H9 (cell line): ENCODE measurements at regions not wholly inside any gene's neighbourhood (a gene's known extent, or its start where the extent isn't known, plus 50 kb on each side); places are given as distances from the start of the nearest gene placed in this dataset.

Experiments
- DNase-seq: peaks from one replicate; pipeline ENCODE4 v3.0.0-alpha.2; 2017
- H2AFZ ChIP-seq: one replicate; pipeline ENCODE4 v1.6.1; 2013; ENCODE audit warnings: mild to moderate bottlenecking, low read length, control low read depth, moderate library complexity
- H2AK5ac ChIP-seq: 2 replicates; pipeline ENCODE4 v1.6.1; 2013; ENCODE audit warnings: low read length, control low read depth, mixed read lengths; ENCODE audit not compliant: insufficient read length
- H2BK120ac ChIP-seq: one replicate; pipeline ENCODE4 v1.6.1; 2013; ENCODE audit warnings: low read depth, mild to moderate bottlenecking, low read length, control low read depth, inconsistent platforms; ENCODE audit not compliant: poor library complexity, severe bottlenecking
- H2BK12ac ChIP-seq: 2 replicates; pipeline ENCODE4 v1.6.1; 2013; ENCODE audit warnings: low read length, control low read depth, mixed read lengths, low read depth; ENCODE audit not compliant: insufficient read length
- H2BK15ac ChIP-seq: 2 replicates; pipeline ENCODE4 v1.6.1; 2013; ENCODE audit warnings: low read depth, low read length, control low read depth
- H2BK20ac ChIP-seq: one replicate; pipeline ENCODE4 v1.6.1; 2013; ENCODE audit warnings: low read depth, mild to moderate bottlenecking, low read length, control low read depth, inconsistent platforms; ENCODE audit not compliant: poor library complexity, severe bottlenecking
- H2BK5ac ChIP-seq: 2 replicates; pipeline ENCODE4 v1.6.1; 2013; ENCODE audit warnings: low read length, control low read depth, mixed read lengths; ENCODE audit not compliant: insufficient read length
- H3K14ac ChIP-seq: 2 replicates; pipeline ENCODE4 v1.6.1; 2013; ENCODE audit warnings: low read length, control low read depth; ENCODE audit not compliant: insufficient read depth
- H3K18ac ChIP-seq: 2 replicates; pipeline ENCODE4 v1.6.1; 2013; ENCODE audit warnings: low read depth, mild to moderate bottlenecking, mixed read lengths, low read length, control low read depth; ENCODE audit not compliant: insufficient read length
- H3K23ac ChIP-seq: 2 replicates; pipeline ENCODE4 v1.6.1; 2013; ENCODE audit warnings: low read length, control low read depth, mixed read lengths, low read depth; ENCODE audit not compliant: insufficient read length
- H3K23me2 ChIP-seq: 2 replicates; pipeline ENCODE4 v1.6.1; 2013; ENCODE audit warnings: low read depth, mild to moderate bottlenecking, mixed read lengths, low read length, control low read depth; ENCODE audit not compliant: insufficient read length, poor library complexity, severe bottlenecking
- H3K27ac ChIP-seq: 2 replicates; pipeline ENCODE4 v1.5.1; 2013; ENCODE audit warnings: low read length, control low read depth, mixed read lengths, low read depth; ENCODE audit not compliant: insufficient read length
- H3K27me3 ChIP-seq: 2 replicates; pipeline ENCODE4 v1.6.1; 2013; ENCODE audit warnings: low read length, control low read depth, inconsistent platforms; ENCODE audit not compliant: insufficient read depth
- H3K4ac ChIP-seq: 2 replicates; pipeline ENCODE4 v1.6.1; 2013; ENCODE audit warnings: low read depth, mild to moderate bottlenecking, control low read depth, inconsistent platforms, low read length, moderate library complexity
- H3K4me1 ChIP-seq: 2 replicates; pipeline ENCODE4 v1.6.1; 2013; ENCODE audit warnings: low read length, control low read depth, inconsistent platforms; ENCODE audit not compliant: insufficient read depth
- H3K4me2 ChIP-seq: 2 replicates; pipeline ENCODE4 v1.6.1; 2013; ENCODE audit warnings: low read length, control low read depth, mixed read lengths; ENCODE audit not compliant: insufficient read length, insufficient read depth
- H3K56ac ChIP-seq: 2 replicates; pipeline ENCODE4 v1.6.1; 2013; ENCODE audit warnings: low read depth, mild to moderate bottlenecking, mixed read lengths, low read length, control low read depth; ENCODE audit not compliant: insufficient read length
- H3K79me1 ChIP-seq: 2 replicates; pipeline ENCODE4 v1.6.1; 2013; ENCODE audit warnings: low read depth, mild to moderate bottlenecking, moderate library complexity, low read length, control low read depth, inconsistent platforms; ENCODE audit not compliant: insufficient read depth, poor library complexity, severe bottlenecking
- H3K79me2 ChIP-seq: 2 replicates; pipeline ENCODE4 v1.6.1; 2013; ENCODE audit warnings: low read length, control low read depth, inconsistent platforms; ENCODE audit not compliant: insufficient read depth
- H3K9ac ChIP-seq: 2 replicates; pipeline ENCODE4 v1.6.1; 2013; ENCODE audit warnings: low read length, control low read depth, mixed read lengths; ENCODE audit not compliant: insufficient read length; ENCODE audit errors: extremely low read depth
- H3K9me3 ChIP-seq: one replicate; pipeline ENCODE4 v1.6.1; 2013; ENCODE audit warnings: low read depth, low read length, inconsistent platforms; ENCODE audit not compliant: control insufficient read depth
- H3T11ph ChIP-seq: one replicate; pipeline ENCODE4 v1.6.1; 2013; ENCODE audit warnings: mild to moderate bottlenecking, low read length, control low read depth, inconsistent platforms
- H4K20me1 ChIP-seq: one replicate; pipeline ENCODE4 v1.6.1; 2013; ENCODE audit not compliant: control insufficient read depth, insufficient read length, insufficient read depth
- H4K5ac ChIP-seq: 2 replicates; pipeline ENCODE4 v1.6.1; 2013; ENCODE audit warnings: low read depth, mild to moderate bottlenecking, mixed read lengths, low read length, control low read depth; ENCODE audit not compliant: insufficient read length
- H4K8ac ChIP-seq: replicated peaks from 2 replicates; pipeline ENCODE4 v1.6.1; 2013; ENCODE audit warnings: low read length, control low read depth, mixed read lengths, low read depth; ENCODE audit not compliant: insufficient read length
- H4K91ac ChIP-seq: 2 replicates; pipeline ENCODE4 v1.6.1; 2013; ENCODE audit warnings: low read depth, mild to moderate bottlenecking, moderate library complexity, mixed read lengths, low read length, control low read depth; ENCODE audit not compliant: insufficient read length
- H3K27ac Mint-ChIP-seq, 3 experiments: 2 replicates in 2 of 3; 3 replicates in 1 of 3; pipeline ENCODE4 v1.8.0; 2020 to 2021; ENCODE audit warnings: mixed read lengths in 3 of 3, mild to moderate bottlenecking in 1 of 3, moderate library complexity in 1 of 3
- H3K27me3 Mint-ChIP-seq: 2 replicates; pipeline ENCODE4 v1.8.0; 2021; ENCODE audit warnings: low read depth, mild to moderate bottlenecking, moderate library complexity, mixed read lengths
- H3K36me3 Mint-ChIP-seq, 3 experiments: 2 replicates in 2 of 3; 3 replicates in 1 of 3; pipeline ENCODE4 v1.8.0; 2020 to 2021; ENCODE audit warnings: low read depth in 3 of 3, mixed read lengths in 3 of 3; ENCODE audit not compliant: insufficient read depth in 1 of 3
- H3K4me1 Mint-ChIP-seq, 2 experiments: 2 replicates each; pipeline ENCODE4 v1.8.0; 2020; ENCODE audit warnings: mixed read lengths in 2 of 2
- H3K4me3 Mint-ChIP-seq, 2 experiments: 2 replicates in 1 of 2; 3 replicates in 1 of 2; pipeline ENCODE4 v1.8.0; 2020 to 2021; ENCODE audit warnings: mild to moderate bottlenecking in 2 of 2, mixed read lengths in 2 of 2, moderate library complexity in 1 of 2
- H3K9me3 Mint-ChIP-seq, 2 experiments: 2 replicates in 1 of 2; 3 replicates in 1 of 2; pipeline ENCODE4 v1.8.0; 2020; ENCODE audit warnings: mild to moderate bottlenecking in 2 of 2, mixed read lengths in 2 of 2, moderate library complexity in 1 of 2
- CTCF ChIP-seq: fragments of 200-600 bp; sonication (generic); conservative IDR thresholded peaks from 3 replicates; pipeline ENCODE4 v1.8.0; 2021; ENCODE audit warnings: antibody characterized with exemption, mild to moderate bottlenecking
- WGBS: extraction: QIAGEN DNeasy Blood & Tissue Kit; methylation state at CpG from one replicate; pipeline ENCODE4 v1.1.7; 2013; ENCODE audit warnings: missing lambda C conversion rate, low lambda C conversion rate, mixed read lengths; ENCODE audit not compliant: insufficient read length; ENCODE audit errors: extremely low coverage; 5-methylcytosine and 5-hydroxymethylcytosine counted together

GRCh38 chr5:54829676-54830535, 155.5 kb downstream of the ESM1 start:
- Histone ChIP-seq H3K56ac (no peak overlapping the region), H3K4me2 (no peak overlapping the region), H2AFZ (no peak overlapping the region), H2AK5ac (no peak overlapping the region), H3K14ac (no peak overlapping the region), H3K23me2 (no peaks in the 10 kb centered on the region), H4K91ac (no peak overlapping the region), H3K27ac (no peak overlapping the region), H3K4me1 (no peaks in the 10 kb centered on the region), H2BK12ac (no peak overlapping the region), H3K79me1 (no peaks in the 10 kb centered on the region), H3K9ac (no peak overlapping the region), H3K9me3 (no peaks in the 10 kb centered on the region), H3K18ac (no peak overlapping the region), H4K8ac (no peak overlapping the region), H2BK5ac (no peak overlapping the region), H3T11ph (no peak overlapping the region), H3K79me2 (no peaks in the 10 kb centered on the region), H4K5ac (no peak overlapping the region), H3K23ac (no peak overlapping the region), H3K27me3 (no peaks in the 10 kb centered on the region), H3K4ac (no peak overlapping the region), H4K20me1 (no peaks in the 10 kb centered on the region), H2BK120ac (no peak overlapping the region), H2BK15ac (no peak overlapping the region), H2BK20ac (no peak overlapping the region)
- Mint-ChIP-seq H3K27ac (no peak overlapping the region), H3K4me1 (no peaks in the 10 kb centered on the region), H3K36me3 (no peaks in the 10 kb centered on the region; a peak in 1 of 7 replicates), H3K27me3 (peaks cover 1% of the 10 kb centered on the region; the same call in 1 of the 2 replicates), H3K9me3 (no peaks in the 10 kb centered on the region; a peak in 1 of 5 replicates), H3K4me3 (no peak overlapping the region)
- no peak for DNase-seq
- no CpG with 5 or more reads among the region's 4 CpGs for WGBS
- no peak for TF ChIP-seq CTCF
